GM18951 (cell line): ENCODE measurements at regions not wholly inside any gene's neighbourhood (a gene's known extent, or its start where the extent isn't known, plus 50 kb on each side); places are given as distances from the start of the nearest gene placed in this dataset.

Experiments
- POLR2A ChIP-seq: IDR thresholded peaks from 4 replicates; pipeline ENCODE4 v1.6.1; 2011; ENCODE audit warnings: mild to moderate bottlenecking; ENCODE audit not compliant: insufficient read length, insufficient read depth; ENCODE audit errors: extremely low read depth
- in situ Hi-C: fragments of 300-500 bp; cut with MboI; formaldehyde crosslinking; loops from one replicate; pipeline ENCODE4 v1.12.0; 2022; ENCODE audit warnings: low sequenced_read_pairs, mixed read lengths, inconsistent platforms; ENCODE audit not compliant: unreplicated experiment

GRCh38 chr1:96011606-96012005, 710.0 kb upstream of the PTBP2 start:
- TF ChIP-seq POLR2A = no peak
- in situ Hi-C loops = no loop called here

GRCh38 chr1:96016219-96016618, 705.4 kb upstream of the PTBP2 start:
- in situ Hi-C loops = no loop called here
- TF ChIP-seq POLR2A = no peak

GRCh38 chr1:96020378-96020777, 701.2 kb upstream of the PTBP2 start:
- in situ Hi-C loops = no loop called here
- no peak for TF ChIP-seq POLR2A

- in situ Hi-C loops = no loop called here
- TF ChIP-seq POLR2A = no peak
Observed at GRCh38 chr1:96025062-96025461, 696.5 kb upstream of the PTBP2 start.

GRCh38 chr1:96028071-96028470, 693.5 kb upstream of the PTBP2 start:
- in situ Hi-C loops = no loop called here
- no peak for TF ChIP-seq POLR2A

GRCh38 chr1:96030312-96030711, 691.3 kb upstream of the PTBP2 start:
- TF ChIP-seq POLR2A = no peak
- in situ Hi-C loops = no loop called here

- no peak for TF ChIP-seq POLR2A
- in situ Hi-C loops = no loop called here
Observed at GRCh38 chr1:96034006-96034405, 687.6 kb upstream of the PTBP2 start.

- in situ Hi-C loops = no loop called here
- no peak for TF ChIP-seq POLR2A
Observed at GRCh38 chr1:96036763-96037162, 684.8 kb upstream of the PTBP2 start.

GRCh38 chr1:96038636-96039035, 682.9 kb upstream of the PTBP2 start:
- TF ChIP-seq POLR2A = no peak
- in situ Hi-C loops = no loop called here

GRCh38 chr1:96039910-96040309, 681.7 kb upstream of the PTBP2 start:
- in situ Hi-C loops = no loop called here
- no peak for TF ChIP-seq POLR2A

GRCh38 chr1:96041470-96041869, 680.1 kb upstream of the PTBP2 start:
- no peak for TF ChIP-seq POLR2A
- in situ Hi-C loops = no loop called here

- no peak for TF ChIP-seq POLR2A
- in situ Hi-C loops = no loop called here
Observed at GRCh38 chr1:96048572-96049212, 672.9 kb upstream of the PTBP2 start.

- no peak for TF ChIP-seq POLR2A
- in situ Hi-C loops = no loop called here
Observed at GRCh38 chr1:96049759-96050409, 671.7 kb upstream of the PTBP2 start.

GRCh38 chr1:96059276-96059675, 662.3 kb upstream of the PTBP2 start:
- no peak for TF ChIP-seq POLR2A
- in situ Hi-C loops = no loop called here
